ENCODE measurements at regions not wholly inside any gene's neighbourhood (a gene's known extent, or its start where the extent isn't known, plus 50 kb on each side); places are given as distances from the start of the nearest gene placed in this dataset.

- peak; percentile 33; the same call in 1 of the 2 replicates for TF ChIP-seq CTCF (IDR thresholded peaks at IDR 0.05; ENCODE audit: borderline replicate concordance, insufficient read depth, low read depth, low read length)
- no peak overlapping the region for H3K4me3 ChIP-seq (ENCODE audit: low read depth, low read length)
Observed at GRCh38 chrX:80181079-80181478, 166.5 kb downstream of the TBX22 start.

GRCh38 chrX:80184854-80185253 lies 170.3 kb downstream of the TBX22 start:
- TF ChIP-seq CTCF (IDR thresholded peaks at IDR 0.05; ENCODE audit: borderline replicate concordance, insufficient read depth, low read depth, low read length) = no peak
- no peak overlapping the region for H3K4me3 ChIP-seq (ENCODE audit: low read depth, low read length)

GRCh38 chrX:80206647-80207046 lies 192.1 kb downstream of the TBX22 start:
- H3K4me3 ChIP-seq (ENCODE audit: low read depth, low read length) = no peak overlapping the region
- no peak for TF ChIP-seq CTCF (IDR thresholded peaks at IDR 0.05; ENCODE audit: borderline replicate concordance, insufficient read depth, low read depth, low read length)

- H3K4me3 ChIP-seq (ENCODE audit: low read depth, low read length) = no peak overlapping the region
- TF ChIP-seq CTCF (IDR thresholded peaks at IDR 0.05; ENCODE audit: borderline replicate concordance, insufficient read depth, low read depth, low read length) = no peak
Observed at GRCh38 chrX:80207327-80207726, 192.8 kb downstream of the TBX22 start.

- TF ChIP-seq CTCF (IDR thresholded peaks at IDR 0.05; ENCODE audit: borderline replicate concordance, insufficient read depth, low read depth, low read length) = no peak
- no peak overlapping the region for H3K4me3 ChIP-seq (ENCODE audit: low read depth, low read length)
Observed at GRCh38 chrX:80216086-80216485, 201.5 kb downstream of the TBX22 start.

GRCh38 chrX:80223982-80224579 lies 196.2 kb upstream of the TENT5D start:
- TF ChIP-seq CTCF (IDR thresholded peaks at IDR 0.05; ENCODE audit: borderline replicate concordance, insufficient read depth, low read depth, low read length) = no peak
- no peak overlapping the region for H3K4me3 ChIP-seq (ENCODE audit: low read depth, low read length)

GRCh38 chrX:80229626-80230025 lies 190.6 kb upstream of the TENT5D start:
- TF ChIP-seq CTCF (IDR thresholded peaks at IDR 0.05; ENCODE audit: borderline replicate concordance, insufficient read depth, low read depth, low read length) = no peak
- no peak overlapping the region for H3K4me3 ChIP-seq (ENCODE audit: low read depth, low read length)
